Immature natural killer cell (primary cell): ENCODE measurements at regions not wholly inside any gene's neighbourhood (a gene's known extent, or its start where the extent isn't known, plus 50 kb on each side); places are given as distances from the start of the nearest gene placed in this dataset.
"Not testable (repeated sequence)": the region's sequence is repeated elsewhere in the genome, so short reads cannot be mapped to it uniquely, and the experiment has no call there.

Experiments used
- DNase-seq, 3 donors: peaks; one replicate each; pipeline ENCODE4 v3.0.0; 2022; ENCODE audit warnings: mixed read lengths in 1 of 3
- H3K27ac Mint-ChIP-seq, 6 donors: one replicate each; pipeline ENCODE4 v1.8.0; 2020; ENCODE audit warnings: mixed read lengths in 6 of 6, mild to moderate bottlenecking in 5 of 6, inconsistent platforms in 4 of 6, moderate library complexity in 3 of 6
- H3K27me3 Mint-ChIP-seq, 3 donors: one replicate each; pipeline ENCODE4 v1.8.0; 2020 to 2021; ENCODE audit warnings: low read depth in 3 of 3, mild to moderate bottlenecking in 3 of 3, mixed read lengths in 3 of 3, moderate library complexity in 3 of 3, inconsistent platforms in 1 of 3
- H3K36me3 Mint-ChIP-seq, 3 donors: one replicate each; pipeline ENCODE4 v1.8.0; 2020; ENCODE audit warnings: mixed read lengths in 3 of 3, inconsistent platforms in 2 of 3, mild to moderate bottlenecking in 2 of 3
- H3K4me1 Mint-ChIP-seq, 2 donors: one replicate each; pipeline ENCODE4 v1.8.0; 2020; ENCODE audit warnings: inconsistent platforms in 2 of 2, mild to moderate bottlenecking in 2 of 2, mixed read lengths in 2 of 2, moderate library complexity in 1 of 2
- H3K4me3 Mint-ChIP-seq, 5 donors: one replicate each; pipeline ENCODE4 v1.8.0; 2020; ENCODE audit warnings: mild to moderate bottlenecking in 5 of 5, mixed read lengths in 5 of 5, inconsistent platforms in 3 of 5, moderate library complexity in 3 of 5
- H3K9me3 Mint-ChIP-seq, 6 donors: one replicate each; pipeline ENCODE4 v1.8.0; 2020; ENCODE audit warnings: mild to moderate bottlenecking in 6 of 6, mixed read lengths in 6 of 6, inconsistent platforms in 4 of 6, moderate library complexity in 3 of 6

DNA sequence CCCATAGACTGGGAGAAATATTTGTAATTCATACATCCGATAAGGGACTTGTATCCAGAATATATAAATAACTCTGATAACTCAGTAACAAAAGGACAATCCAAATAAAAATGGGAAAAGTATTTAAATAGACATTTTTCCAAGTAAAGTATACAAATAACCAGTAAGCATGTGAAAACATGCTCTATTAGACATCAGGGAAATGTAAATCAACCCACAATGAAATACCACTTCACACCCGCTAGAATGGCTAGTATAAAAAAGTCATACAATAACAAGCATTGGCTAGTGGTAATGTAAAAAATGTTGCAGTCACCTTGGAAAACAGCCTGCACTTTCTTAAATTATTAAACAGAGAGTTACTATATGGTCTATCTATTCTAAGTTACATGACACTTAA is 650.7 kb downstream of the C12orf50 start:
- no peak overlapping the region for H3K27ac Mint-ChIP-seq
- no peaks in the 10 kb centered on the region for H3K27me3 Mint-ChIP-seq
- H3K4me3 Mint-ChIP-seq = no peak overlapping the region
- DNase-seq = no peak
- no peaks in the 10 kb centered on the region for H3K4me1 Mint-ChIP-seq
- peaks cover 0 to 3% (median 0%) of the 10 kb centered on the region in 3 donors for H3K36me3 Mint-ChIP-seq
- H3K9me3 Mint-ChIP-seq = peaks cover 9 to 33% (median 18%) of the 10 kb centered on the region in 6 donors

DNA sequence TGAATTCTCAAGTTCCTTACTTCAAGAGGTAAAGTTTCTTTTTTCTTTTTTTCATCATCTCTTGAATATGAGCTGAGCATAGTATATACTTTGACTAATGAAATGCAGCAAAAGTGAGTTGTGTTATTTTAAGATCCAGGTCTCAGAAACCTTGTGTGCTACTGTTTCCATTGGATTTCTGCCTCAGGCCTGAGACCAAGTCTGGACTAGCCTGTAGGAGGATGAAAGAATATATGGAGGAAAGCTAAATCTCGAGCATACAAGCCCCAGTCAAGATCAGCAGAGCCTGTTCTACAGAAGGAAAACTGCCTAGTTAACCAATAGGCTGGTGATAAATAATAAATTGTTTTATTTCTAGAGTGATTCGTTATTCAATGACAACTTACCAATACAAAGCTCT is 652.5 kb downstream of the C12orf50 start:
- peaks cover 0 to 3% (median 0%) of the 10 kb centered on the region in 3 donors for H3K36me3 Mint-ChIP-seq
- H3K9me3 Mint-ChIP-seq = peaks cover 8 to 36% (median 18%) of the 10 kb centered on the region in 6 donors
- H3K27ac Mint-ChIP-seq = no peak overlapping the region
- H3K4me1 Mint-ChIP-seq = no peaks in the 10 kb centered on the region
- DNase-seq = no peak
- H3K27me3 Mint-ChIP-seq = no peaks in the 10 kb centered on the region
- no peak overlapping the region for H3K4me3 Mint-ChIP-seq

DNA sequence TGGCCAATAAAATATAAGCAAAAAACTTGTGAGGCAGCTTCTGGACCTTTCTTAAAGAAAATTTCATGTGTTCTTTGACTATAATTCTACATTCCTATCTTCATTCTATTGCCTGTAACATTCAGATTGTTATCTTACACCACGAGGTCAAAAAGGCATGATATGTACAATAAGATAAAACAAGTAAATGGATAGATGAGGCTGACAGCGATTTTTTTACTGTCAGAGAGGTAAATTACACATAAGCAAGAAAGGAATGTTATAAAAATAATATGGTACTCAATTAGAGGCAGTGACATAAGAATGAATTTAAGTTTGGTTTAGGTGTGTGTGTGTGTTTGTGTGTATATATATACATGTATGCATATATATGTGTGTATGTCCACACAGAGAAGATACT is 660.0 kb downstream of the C12orf50 start:
- H3K36me3 Mint-ChIP-seq = no peaks in the 10 kb centered on the region
- H3K27ac Mint-ChIP-seq = no peak overlapping the region
- H3K27me3 Mint-ChIP-seq = no peaks in the 10 kb centered on the region
- peaks cover 6 to 26% (median 15%) of the 10 kb centered on the region in 6 donors for H3K9me3 Mint-ChIP-seq
- H3K4me3 Mint-ChIP-seq = no peak overlapping the region
- no peaks in the 10 kb centered on the region for H3K4me1 Mint-ChIP-seq
- DNase-seq = no peak

DNA sequence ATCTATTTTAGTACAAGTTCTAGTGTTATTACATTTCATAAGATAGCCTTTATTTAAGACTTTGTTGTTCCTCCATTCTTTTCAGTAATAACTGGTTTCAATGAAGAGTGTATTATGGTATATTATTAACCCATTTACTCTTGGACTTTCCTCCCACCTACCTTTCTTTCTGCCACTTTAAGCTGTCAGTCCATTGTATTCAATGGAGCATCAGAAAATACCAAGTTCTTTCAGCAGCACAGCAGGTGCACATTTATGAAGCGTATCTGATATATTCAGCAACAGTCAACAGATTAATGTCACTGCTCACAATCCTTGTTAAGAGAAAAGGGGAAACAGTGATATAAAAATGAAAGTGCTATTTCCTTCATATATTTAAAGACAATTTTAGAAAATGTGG is 660.9 kb downstream of the C12orf50 start:
- Mint-ChIP-seq H3K36me3 (peaks cover 0 to 4% (median 0%) of the 10 kb centered on the region in 3 donors), H3K27me3 (no peaks in the 10 kb centered on the region), H3K4me1 (no peaks in the 10 kb centered on the region), H3K27ac (no peak overlapping the region), H3K9me3 (peaks cover 6 to 32% (median 20%) of the 10 kb centered on the region in 6 donors), H3K4me3 (no peak overlapping the region)
- no peak for DNase-seq

DNA sequence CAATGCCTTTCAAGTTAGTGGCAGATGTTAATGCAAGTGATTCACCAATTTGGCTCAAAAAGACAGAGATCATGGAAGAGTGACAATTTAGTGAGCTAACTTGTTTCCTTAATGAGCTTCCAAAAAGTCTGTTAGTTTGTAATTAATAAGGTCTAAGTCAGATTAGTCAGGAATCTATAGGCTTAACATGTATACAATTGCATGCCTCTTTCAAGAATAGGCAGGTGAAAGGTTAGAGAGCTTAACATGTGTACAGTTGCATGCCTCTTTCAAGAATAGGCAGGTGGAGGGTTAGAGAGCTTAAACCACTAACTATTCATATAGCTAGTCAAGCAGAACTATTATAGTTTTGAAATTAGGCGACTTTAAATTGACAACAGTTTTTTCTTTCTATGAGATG is 663.8 kb downstream of the C12orf50 start:
- no peaks in the 10 kb centered on the region for H3K4me1 Mint-ChIP-seq
- peaks cover 16 to 47% (median 30%) of the 10 kb centered on the region in 6 donors for H3K9me3 Mint-ChIP-seq
- H3K4me3 Mint-ChIP-seq = no peak overlapping the region
- no peaks in the 10 kb centered on the region for H3K27me3 Mint-ChIP-seq
- DNase-seq = no peak
- H3K27ac Mint-ChIP-seq = no peak overlapping the region
- peaks cover 0 to 4% (median 0%) of the 10 kb centered on the region in 3 donors for H3K36me3 Mint-ChIP-seq

DNA sequence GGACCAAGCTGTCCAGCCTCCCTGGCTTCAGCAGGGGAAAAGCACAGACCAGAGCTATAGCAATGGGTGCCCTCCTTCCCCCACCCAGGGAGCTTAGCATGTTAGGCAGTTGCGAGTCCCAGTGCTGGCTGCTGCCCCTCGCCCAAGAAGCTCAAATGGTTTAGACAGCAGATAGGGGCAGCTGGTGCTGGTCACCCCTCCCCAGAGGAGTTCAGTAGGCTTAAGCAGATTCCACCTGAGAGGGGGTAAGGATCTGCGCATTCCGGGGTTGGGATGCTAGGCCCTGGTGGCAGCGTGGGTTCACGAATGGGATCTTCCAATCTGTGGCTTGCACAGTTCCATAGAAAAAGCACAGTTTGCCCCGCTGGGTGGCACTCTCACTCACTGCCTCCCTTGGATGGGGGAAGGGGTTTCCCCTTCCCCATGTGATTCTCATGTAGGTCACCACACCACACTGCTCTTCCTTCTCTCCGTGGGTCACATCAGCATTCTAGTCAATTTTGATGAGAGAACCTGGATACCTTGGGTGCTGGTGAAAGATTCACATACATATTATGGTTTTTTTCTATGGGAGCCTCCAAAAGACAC is 665.6 kb downstream of the C12orf50 start:
- peaks cover 19 to 58% (median 36%) of the 10 kb centered on the region in 6 donors for H3K9me3 Mint-ChIP-seq
- peaks cover 0 to 4% (median 0%) of the 10 kb centered on the region in 3 donors for H3K36me3 Mint-ChIP-seq
- no peak overlapping the region for H3K4me3 Mint-ChIP-seq
- no peaks in the 10 kb centered on the region for H3K4me1 Mint-ChIP-seq
- no peak for DNase-seq
- H3K27ac Mint-ChIP-seq = no peak overlapping the region
- no peaks in the 10 kb centered on the region for H3K27me3 Mint-ChIP-seq

- peaks cover 4 to 19% (median 12%) of the 10 kb centered on the region in 6 donors for H3K9me3 Mint-ChIP-seq
- no peaks in the 10 kb centered on the region for H3K27me3 Mint-ChIP-seq
- H3K27ac Mint-ChIP-seq = no peak overlapping the region
- H3K36me3 Mint-ChIP-seq = no peaks in the 10 kb centered on the region
- DNase-seq = no peak
- no peak overlapping the region for H3K4me3 Mint-ChIP-seq
- H3K4me1 Mint-ChIP-seq = no peaks in the 10 kb centered on the region
These were observed 679.5 kb downstream of the C12orf50 start for GRCh38 chr12:87349681-87350080.

DNA sequence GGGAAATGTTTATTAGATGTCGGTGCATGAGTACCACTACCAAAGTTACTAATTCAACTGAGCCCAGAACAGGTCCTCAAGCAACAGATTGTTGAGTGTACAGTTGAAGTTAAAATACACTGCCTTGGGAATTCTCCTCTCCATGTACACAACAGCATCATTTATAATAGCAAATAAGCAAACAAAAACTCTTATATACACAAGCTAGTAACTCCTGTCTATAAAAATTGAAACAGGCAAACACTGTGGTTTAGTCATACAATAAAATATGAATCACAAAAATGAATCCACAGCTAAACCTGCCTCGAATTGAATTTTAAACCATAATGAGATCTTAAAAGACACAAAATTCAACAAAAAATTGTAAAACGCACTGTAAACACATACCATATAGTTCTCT is 681.1 kb downstream of the C12orf50 start:
- DNase-seq = no peak
- no peaks in the 10 kb centered on the region for H3K4me1 Mint-ChIP-seq
- peaks cover 0 to 3% (median 3%) of the 10 kb centered on the region in 3 donors for H3K36me3 Mint-ChIP-seq
- no peak overlapping the region for H3K27ac Mint-ChIP-seq
- H3K9me3 Mint-ChIP-seq = peaks cover 4 to 27% (median 19%) of the 10 kb centered on the region in 6 donors
- H3K27me3 Mint-ChIP-seq = no peaks in the 10 kb centered on the region
- no peak overlapping the region for H3K4me3 Mint-ChIP-seq

- no peaks in the 10 kb centered on the region for H3K4me1 Mint-ChIP-seq
- H3K36me3 Mint-ChIP-seq = peaks cover 0 to 3% (median 3%) of the 10 kb centered on the region in 3 donors
- no peak overlapping the region for H3K27ac Mint-ChIP-seq
- no peaks in the 10 kb centered on the region for H3K27me3 Mint-ChIP-seq
- H3K4me3 Mint-ChIP-seq = no peak overlapping the region
- DNase-seq = no peak
- H3K9me3 Mint-ChIP-seq = peaks cover 4 to 28% (median 12%) of the 10 kb centered on the region in 6 donors
These were observed 684.5 kb downstream of the C12orf50 start for GRCh38 chr12:87344699-87345098.

DNA sequence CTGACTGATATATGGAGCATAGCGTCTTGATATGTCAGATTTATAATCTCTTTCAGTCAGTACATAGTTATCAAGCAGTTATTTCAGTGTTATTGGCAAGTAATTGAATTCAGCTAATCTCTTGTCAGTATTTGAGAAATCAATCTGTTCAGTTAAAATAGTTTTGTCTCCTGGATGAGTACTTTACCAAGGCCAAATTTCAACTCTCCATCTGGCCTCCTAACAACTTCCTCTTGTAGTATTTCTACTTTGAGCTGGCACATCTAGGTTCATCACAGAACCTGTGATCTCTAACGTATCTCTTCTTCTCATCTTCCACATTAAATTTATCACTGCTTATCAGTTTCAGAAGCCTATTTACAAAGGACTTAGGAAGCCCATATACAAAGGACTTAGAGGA is 690.5 kb downstream of the C12orf50 start:
- Mint-ChIP-seq H3K9me3 (peaks cover 0 to 25% (median 7%) of the 10 kb centered on the region in 6 donors), H3K27me3 (peaks cover 0 to 2% (median 0%) of the 10 kb centered on the region in 3 donors), H3K4me3 (no peak overlapping the region), H3K27ac (no peak overlapping the region), H3K36me3 (no peaks in the 10 kb centered on the region), H3K4me1 (no peaks in the 10 kb centered on the region)
- no peak for DNase-seq

DNA sequence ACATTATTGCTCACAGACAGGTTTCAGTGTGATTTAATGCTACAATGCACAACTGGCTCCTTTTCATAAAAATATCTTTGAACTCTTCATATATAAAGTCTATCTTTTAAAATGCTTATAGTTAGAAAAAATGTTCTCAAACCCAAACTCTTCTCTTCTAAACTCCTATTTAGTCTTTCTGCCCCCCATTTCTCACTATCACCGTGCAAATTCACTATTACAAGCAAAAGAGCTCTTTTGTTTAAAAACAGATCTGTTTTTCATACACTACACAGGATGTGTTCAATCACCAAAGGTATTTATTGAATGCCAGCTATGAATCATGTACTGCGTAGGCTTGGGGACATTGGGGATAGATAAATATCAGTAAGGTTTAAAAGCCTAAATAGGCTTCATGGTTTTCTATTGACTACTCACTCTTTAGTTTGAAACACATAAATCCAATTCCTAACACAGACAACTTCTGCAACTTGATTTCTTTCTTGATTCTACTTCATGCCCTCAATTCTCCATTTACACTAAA is 692.3 kb downstream of the C12orf50 start:
- Mint-ChIP-seq H3K36me3 (no peaks in the 10 kb centered on the region), H3K27me3 (peaks cover 0 to 2% (median 0%) of the 10 kb centered on the region in 3 donors), H3K9me3 (peaks cover 0 to 36% (median 5%) of the 10 kb centered on the region in 6 donors), H3K4me3 (no peak overlapping the region), H3K27ac (no peak overlapping the region), H3K4me1 (no peaks in the 10 kb centered on the region)
- no peak for DNase-seq

- H3K4me3 Mint-ChIP-seq = no peak overlapping the region
- no peaks in the 10 kb centered on the region for H3K4me1 Mint-ChIP-seq
- H3K27ac Mint-ChIP-seq = no peak overlapping the region
These were observed 696.0 kb downstream of the C12orf50 start for GRCh38 chr12:87332987-87333726.

DNA sequence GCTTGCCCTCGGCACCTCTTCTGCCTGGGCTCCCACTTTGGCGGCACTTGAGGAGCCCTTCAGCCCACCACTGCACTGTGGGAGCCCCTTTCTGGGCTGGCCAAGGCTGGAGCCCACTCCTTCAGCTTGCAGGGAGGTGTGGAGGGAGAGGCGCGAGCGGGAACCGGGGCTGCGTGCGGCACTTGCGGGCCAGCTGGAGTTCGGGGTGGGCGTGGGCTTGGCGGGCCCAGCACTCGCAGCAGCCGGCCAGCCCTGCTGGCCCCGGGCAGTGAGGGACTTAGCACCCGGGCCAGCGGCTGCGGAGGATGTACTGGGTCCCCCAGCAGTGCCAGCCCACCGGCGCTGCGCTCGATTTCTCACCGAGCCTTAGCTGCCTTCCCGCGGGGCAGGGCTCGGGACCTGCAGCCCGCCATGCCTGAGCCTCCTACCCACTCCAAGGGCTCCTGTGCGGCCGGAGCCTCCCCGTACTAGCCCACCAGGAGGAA is 699.1 kb downstream of the C12orf50 start:
- not testable (repeated sequence) for H3K4me3 Mint-ChIP-seq, H3K27me3 Mint-ChIP-seq, DNase-seq, H3K4me1 Mint-ChIP-seq, H3K27ac Mint-ChIP-seq, H3K36me3 Mint-ChIP-seq
- peaks cover 0 to 34% (median 6%) of the 10 kb centered on the region in 6 donors for H3K9me3 Mint-ChIP-seq

More at GRCh38 chr12:87332987-87333726, 696.0 kb downstream of the C12orf50 start:
- peaks cover 0 to 22% (median 6%) of the 10 kb centered on the region in 6 donors for H3K9me3 Mint-ChIP-seq
- no peak for DNase-seq
- H3K27me3 Mint-ChIP-seq = no peaks in the 10 kb centered on the region
- H3K36me3 Mint-ChIP-seq = no peaks in the 10 kb centered on the region
